ENCODE measurements at regions not wholly inside any gene's neighbourhood (a gene's known extent, or its start where the extent isn't known, plus 50 kb on each side); places are given as distances from the start of the nearest gene placed in this dataset.
"Not testable (repeated sequence)": the region's sequence is repeated elsewhere in the genome, so short reads cannot be mapped to it uniquely, and the experiment has no call there.

DNA sequence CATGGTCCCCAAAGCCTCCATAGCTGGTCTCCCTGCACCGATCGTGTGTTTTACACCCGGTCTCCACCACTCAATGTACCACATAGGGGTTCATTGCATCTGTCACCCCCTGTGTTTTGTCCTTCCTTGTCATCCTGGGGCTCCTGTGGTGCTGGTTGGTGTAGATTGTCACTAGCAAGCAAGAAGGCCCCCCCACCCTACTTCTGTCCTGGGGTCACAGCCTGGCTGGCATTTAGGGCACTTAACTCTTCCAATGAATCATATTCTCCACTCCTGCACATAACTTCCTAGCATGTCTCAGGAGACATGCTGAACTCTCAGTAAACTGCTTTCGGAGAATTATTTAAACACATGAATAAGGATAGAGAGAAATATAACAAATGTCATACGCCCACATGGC, 161.4 kb downstream of the BCL2L11 start:
- H3K4me3 ChIP-seq, H3K4me1 ChIP-seq, DNase-seq, H3K27me3 ChIP-seq, H3K36me3 ChIP-seq, H3K27ac ChIP-seq, H3K9me3 ChIP-seq: not testable (repeated sequence)

DNA sequence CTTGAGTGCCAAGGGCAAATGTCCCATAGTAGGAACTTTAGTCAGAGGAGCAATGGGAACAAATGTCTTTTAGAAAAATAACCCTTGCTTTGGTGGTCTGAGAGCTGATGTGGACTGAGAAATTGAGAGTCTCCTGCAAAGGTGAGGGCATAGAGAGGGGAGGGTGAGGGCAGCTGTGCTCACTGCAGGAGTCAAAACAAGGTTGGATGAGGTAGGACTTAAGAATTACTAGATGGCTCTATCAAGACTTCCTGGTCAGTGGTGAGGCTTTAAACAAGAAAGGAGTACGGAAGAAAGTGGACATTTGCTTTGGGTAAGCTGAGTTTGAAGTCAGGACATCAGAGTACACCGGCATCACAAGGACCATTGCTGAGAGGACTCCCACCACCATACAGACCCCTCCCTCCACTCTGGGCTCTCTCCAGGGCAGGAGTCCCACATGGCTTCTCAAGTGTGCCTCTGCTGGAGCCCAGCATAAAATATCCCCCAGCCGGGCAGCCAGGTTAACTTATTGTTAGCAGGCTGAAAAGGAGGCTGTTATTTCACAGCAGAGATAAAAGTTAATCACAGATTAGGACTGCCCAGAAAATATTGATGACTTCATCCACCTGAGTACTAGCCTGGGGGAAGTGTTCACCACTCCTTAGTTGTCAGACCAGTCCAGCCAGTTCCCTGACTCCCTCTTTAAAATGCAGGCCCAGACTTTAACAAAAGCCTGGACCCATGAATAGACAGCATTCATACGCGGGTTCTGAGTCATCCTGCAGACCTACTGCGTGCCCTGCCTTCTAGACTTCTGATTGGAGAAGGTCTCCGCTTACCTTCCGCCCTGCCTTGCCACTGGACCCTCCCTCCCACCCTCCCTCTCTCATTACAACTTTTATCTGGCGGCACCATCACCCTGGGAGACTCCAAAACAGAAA, 167.2 kb downstream of the BCL2L11 start:
- H3K36me3 ChIP-seq, H3K9me3 ChIP-seq, H3K4me1 ChIP-seq, H3K27ac ChIP-seq, H3K27me3 ChIP-seq, H3K4me3 ChIP-seq: not testable (repeated sequence)
- DNase-seq: peak in 2 of 3 donors; percentile 48 to 53

DNA sequence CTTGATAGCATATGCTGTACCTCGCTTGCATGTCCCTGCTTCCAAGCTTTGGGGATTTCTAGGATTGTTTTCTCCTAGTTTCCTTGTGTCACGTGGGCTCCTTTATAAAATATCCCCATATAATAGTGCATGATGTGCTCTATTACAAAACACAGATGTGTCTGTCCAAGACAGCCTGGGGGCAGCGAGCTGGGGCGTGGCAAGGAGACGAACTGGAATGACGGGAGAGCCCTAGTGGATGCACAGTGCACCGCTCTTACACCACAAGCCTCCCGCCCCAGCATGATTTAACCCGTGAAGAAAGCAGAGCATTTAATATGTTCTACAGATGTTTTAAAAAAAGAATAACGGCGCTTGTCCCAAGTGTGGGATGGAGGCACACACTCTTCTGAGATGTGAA, 169.7 kb downstream of the BCL2L11 start:
- H3K27ac ChIP-seq, H3K9me3 ChIP-seq, H3K27me3 ChIP-seq, H3K4me3 ChIP-seq, DNase-seq, H3K36me3 ChIP-seq, H3K4me1 ChIP-seq: not testable (repeated sequence)

DNA sequence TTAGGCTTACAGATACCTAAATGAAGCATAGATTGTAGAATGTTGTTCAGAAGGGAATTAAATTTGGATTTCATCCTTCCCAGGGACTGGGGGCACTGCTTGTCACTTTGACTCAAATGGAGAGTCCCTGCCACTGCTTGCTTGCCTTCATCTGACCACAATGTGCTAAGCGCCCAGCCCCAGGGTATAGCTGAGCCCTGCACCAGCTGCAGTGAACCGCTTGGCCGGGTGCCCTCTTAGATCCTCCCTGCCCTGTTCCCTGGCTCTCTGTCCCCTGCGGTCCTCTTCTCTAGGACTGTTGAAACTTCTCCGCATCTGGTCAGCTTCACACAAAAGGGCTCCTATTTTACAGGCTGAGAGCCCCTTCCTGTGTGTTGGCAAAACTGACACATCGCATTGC, 170.9 kb downstream of the BCL2L11 start:
- H3K4me3 ChIP-seq, H3K27ac ChIP-seq, H3K9me3 ChIP-seq, DNase-seq, H3K36me3 ChIP-seq, H3K27me3 ChIP-seq, H3K4me1 ChIP-seq: not testable (repeated sequence)

DNA sequence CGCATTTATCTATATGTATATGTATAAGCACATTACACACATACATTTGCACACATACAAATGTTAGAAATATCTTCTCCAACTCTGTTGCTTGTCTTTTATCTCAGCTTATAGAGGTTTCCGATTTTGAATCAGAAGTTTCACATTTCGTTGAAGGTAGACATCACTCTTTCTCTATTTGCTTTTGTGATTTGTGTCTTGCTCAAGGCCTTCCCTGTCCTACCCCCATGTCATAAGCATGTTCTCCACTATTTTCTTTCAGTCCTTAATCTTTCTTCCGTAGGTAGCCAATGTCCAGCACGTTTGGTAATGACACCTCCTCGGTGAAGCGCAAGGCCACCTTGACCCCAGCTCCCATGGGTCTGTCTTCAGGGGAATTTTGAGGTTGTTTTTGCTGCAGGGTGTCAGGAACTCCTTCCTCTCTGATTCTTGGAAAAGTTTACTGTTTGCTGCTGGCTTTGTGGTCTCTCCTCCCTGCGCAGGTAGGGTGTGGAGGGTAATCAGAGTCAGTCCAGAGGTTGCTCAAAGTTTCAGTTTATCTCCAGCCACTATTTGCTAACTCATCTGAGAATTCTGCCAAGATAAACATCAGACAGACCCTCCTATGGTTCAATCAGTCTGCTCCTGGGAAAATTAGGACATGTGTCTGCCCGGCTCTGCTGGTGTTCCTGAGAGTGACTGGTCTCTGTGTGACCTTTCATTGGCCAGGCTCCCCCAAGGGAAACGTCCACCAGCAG, 171.7 kb downstream of the BCL2L11 start:
- DNase-seq: peak in 1 of 3 donors; percentile 51
- peak overlapping the region in 1 of 4 donors; percentile 12 for H3K27ac ChIP-seq
- H3K4me1 ChIP-seq, H3K27me3 ChIP-seq, H3K9me3 ChIP-seq, H3K4me3 ChIP-seq, H3K36me3 ChIP-seq: not testable (repeated sequence)

DNA sequence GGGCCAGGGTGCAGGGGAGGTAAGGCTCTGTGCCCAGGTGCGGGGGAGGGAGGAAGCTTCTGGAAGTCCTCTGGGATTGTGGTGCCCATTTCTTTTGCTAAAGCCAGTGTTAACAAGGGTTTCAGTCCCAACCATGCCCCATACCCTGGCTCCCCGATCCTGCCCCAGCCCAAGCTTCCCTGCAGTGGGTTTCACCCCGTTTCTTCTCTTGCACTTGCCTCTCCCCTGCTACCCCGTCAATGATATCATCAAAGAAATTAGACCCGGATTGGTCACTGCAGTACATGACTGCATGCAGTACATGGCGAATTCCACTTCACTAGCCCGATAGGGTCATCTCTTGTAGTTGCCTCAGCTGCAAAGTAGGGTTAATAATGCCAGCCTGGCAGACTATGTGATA, 174.0 kb downstream of the BCL2L11 start:
- DNase-seq, H3K9me3 ChIP-seq, H3K4me1 ChIP-seq, H3K36me3 ChIP-seq, H3K4me3 ChIP-seq, H3K27ac ChIP-seq, H3K27me3 ChIP-seq: not testable (repeated sequence)

DNA sequence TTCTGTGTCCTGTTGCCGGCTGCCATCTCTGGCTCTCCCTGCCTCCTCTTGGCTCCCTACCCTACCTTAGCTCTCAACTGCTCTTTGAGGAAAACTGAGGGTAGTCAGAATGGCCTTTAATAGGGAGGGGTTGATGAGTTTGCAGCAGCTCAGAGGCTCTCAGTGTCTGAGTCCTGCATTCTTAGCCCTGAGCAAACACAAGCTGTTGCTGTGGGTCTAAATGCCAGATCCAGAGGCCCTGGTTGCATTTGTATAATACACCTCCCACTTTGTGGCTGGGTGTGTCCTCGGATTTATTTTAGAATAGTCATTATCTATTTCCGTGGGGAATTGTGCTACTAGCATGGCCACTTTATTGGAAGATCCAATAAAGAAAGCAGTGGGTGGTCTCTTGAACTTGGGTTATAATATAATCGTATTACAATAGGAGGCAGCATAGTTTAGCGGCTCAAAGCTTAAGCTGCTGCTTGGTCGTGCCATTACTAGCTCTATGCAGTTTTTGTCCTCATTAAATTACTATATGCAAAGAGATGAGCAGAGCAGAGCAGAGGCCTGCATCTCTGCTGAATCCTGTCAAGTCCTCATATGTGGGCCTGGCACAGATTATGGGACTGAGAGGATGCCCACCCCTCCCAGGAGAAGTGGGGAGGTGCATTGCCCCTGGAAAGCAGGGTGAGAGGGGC, 175.5 kb downstream of the BCL2L11 start:
- not testable (repeated sequence) for H3K9me3 ChIP-seq, H3K4me3 ChIP-seq, DNase-seq, H3K27ac ChIP-seq, H3K4me1 ChIP-seq, H3K27me3 ChIP-seq, H3K36me3 ChIP-seq

DNA sequence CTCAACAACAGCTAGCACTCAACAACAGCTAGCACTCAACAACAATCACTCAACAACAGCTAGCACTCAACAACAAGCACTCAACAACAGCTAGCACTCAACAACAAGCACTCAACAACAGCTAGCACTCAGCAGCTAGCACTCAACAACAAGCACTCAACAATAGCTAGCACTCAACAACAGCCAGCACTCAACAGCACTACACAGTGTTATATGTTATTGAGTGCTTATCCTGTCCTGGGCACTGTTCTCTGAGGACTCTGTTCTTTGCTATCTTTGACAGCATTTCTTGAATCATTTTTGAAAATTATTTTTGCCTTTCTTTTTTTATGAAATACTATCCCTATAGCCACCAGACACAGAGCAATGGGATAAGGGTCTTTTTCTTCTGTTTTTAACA, 176.4 kb downstream of the BCL2L11 start:
- H3K4me3 ChIP-seq, H3K9me3 ChIP-seq, DNase-seq, H3K4me1 ChIP-seq, H3K36me3 ChIP-seq, H3K27me3 ChIP-seq, H3K27ac ChIP-seq: not testable (repeated sequence)

DNA sequence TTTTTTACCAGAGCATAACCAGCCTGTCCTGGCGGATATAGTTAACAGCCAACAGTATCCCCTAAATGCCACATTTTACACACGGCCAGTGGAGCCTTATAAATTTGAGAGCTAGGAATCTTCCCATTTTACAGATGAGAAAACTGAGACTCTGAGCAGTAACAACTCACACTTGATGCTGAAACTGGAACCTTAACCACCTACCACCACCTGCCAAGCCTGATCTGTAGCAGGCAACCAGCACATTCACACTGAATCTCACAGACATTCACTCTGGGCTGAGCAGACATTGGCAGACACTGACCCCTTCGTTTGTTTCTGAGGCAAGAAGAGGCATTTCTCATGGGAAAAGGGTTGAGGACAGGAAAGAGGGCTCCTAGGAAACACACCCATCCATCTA, 178.2 kb downstream of the BCL2L11 start:
- not testable (repeated sequence) for H3K4me3 ChIP-seq, H3K27me3 ChIP-seq, H3K9me3 ChIP-seq, DNase-seq, H3K36me3 ChIP-seq, H3K4me1 ChIP-seq, H3K27ac ChIP-seq

DNA sequence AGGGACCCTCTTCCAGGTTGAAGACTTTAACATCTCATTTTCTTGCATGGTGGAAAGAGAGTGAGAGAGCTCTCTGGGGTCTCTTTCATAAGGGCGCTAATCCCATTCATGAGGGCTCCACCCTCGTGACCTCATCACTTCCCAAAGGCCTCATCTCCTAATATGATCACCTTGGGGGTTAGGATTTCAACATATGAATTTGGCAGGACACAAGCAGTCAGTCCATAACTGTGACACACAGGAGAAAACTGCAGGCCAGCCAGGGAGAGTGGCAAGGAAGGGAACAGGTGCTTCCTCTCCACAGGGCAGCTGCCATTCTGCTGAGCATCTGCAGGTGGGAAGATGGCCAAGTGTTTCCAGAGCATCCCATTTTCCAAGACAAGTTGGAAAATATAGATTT, 178.9 kb downstream of the BCL2L11 start:
- not testable (repeated sequence) for H3K27me3 ChIP-seq, DNase-seq, H3K9me3 ChIP-seq, H3K4me1 ChIP-seq, H3K27ac ChIP-seq, H3K36me3 ChIP-seq, H3K4me3 ChIP-seq

DNA sequence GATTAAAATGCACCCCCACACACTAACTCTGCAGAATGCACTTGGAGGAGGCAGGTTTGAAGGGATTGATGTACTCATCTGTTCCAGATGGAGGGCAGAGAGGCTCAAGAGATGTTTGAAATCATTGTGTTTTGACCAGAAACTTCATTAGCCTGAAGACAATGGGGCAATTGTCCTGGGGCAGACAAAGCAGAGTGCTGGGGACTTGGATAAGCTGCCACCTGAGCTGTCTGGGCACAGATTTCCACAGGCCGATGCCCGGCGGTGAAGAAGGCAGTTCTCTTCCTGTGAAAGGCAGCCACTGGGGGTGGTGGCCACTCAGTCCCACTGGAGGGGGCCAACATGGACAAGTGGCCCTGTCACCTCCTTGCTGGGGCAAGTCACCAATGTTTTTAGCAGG, 181.0 kb downstream of the BCL2L11 start:
- H3K27ac ChIP-seq, H3K36me3 ChIP-seq, DNase-seq, H3K4me1 ChIP-seq, H3K27me3 ChIP-seq, H3K9me3 ChIP-seq, H3K4me3 ChIP-seq: not testable (repeated sequence)

DNA sequence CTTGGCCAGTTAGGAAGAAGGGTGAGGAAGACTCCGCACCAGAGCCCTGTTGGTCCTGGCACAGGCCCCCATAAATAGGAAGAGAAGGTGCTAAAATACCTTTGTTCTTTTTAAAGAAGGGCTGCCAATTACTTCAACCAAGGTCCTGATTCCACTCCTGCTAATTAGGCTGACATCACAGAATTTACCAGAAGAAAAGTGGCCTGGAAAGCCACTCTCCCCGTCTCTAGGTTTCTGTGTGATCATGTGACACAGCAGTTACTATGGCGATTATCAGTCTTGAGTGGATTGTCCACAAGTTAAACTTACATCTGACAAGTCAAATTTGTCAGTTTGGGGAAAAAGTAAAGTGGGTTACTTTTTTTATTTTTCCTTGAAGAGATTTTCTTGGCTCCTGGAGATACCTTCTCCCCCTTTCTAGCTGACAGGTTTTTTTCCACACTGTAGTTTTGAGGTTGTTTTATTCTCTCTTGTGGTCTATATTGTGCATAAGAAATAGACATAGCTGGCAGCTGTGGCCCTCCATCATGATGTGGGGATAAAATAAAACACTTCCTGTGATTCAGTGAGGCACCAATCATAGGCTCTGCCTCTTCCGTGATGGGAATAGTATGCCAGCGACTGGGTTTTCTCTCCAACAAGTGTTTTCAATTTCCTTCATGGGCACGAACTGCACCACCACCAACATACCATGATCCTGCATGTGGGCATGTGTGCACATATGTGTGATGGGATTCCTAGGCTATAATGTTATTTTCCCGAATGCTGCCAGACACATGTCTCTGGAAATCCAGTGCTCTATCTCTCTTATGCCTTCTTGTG, 181.9 kb downstream of the BCL2L11 start:
- not testable (repeated sequence) for H3K27ac ChIP-seq, DNase-seq, H3K27me3 ChIP-seq, H3K36me3 ChIP-seq, H3K9me3 ChIP-seq, H3K4me1 ChIP-seq, H3K4me3 ChIP-seq

DNA sequence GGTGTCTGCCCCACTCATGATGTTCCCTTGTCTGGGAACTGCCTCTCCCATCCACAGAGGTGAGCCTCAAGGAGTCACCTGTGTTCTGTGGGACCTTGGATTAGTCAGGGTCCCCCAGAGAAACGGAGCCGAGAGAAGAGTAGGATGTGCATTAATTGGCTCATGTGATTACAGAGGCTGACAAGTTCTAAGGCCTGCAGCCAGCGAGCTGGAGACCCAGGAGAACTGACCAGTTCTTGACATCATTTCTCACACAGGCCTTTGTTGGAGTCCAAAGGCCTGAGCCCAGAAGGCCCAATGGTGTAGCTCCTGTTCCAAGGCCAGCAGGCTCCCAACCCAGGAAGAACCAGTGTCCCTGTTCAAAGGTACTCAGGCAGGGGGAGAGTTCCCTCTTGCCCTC, 186.6 kb downstream of the BCL2L11 start:
- not testable (repeated sequence) for H3K36me3 ChIP-seq

DNA sequence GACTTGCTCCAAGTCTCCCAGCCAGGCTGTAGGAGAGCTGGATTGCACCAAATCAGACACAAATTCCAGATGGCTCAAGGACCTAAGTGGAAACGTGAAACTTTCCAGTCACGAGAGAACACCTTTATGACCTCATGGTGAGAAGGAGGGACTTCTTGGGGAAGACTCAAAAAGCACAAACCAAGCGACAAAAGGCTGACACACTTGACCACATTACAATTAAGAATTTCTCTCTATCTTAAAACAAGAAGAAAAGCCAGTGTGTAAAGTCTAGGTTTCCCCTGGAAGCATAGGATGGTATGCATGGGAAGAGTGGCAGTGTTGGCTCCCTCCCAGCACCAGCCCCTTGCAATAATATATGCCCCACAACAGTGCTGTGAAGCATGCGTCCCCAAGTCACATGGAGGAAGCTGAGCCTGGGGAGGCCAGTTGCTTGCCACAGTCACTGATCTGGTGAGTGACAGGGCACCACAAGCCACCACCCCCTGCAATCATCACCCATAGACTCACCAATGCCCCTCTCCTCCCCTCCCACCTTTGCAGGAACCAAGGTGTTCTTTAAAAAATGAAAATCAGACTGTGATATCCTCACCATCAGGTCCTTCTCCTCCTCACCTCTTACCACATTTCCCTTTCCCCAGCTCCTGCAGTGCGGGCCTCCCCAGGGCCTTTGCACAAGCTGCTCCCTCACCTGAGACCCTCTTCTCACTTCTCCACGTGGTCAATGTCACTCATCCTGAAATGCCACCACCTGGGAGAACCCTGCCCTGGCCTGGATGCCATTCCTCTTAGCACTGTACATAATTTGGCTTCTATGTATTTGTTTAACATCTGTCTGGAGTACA, 188.7 kb downstream of the BCL2L11 start:
- not testable (repeated sequence) for H3K4me3 ChIP-seq, H3K9me3 ChIP-seq, DNase-seq, H3K4me1 ChIP-seq, H3K27ac ChIP-seq, H3K36me3 ChIP-seq, H3K27me3 ChIP-seq

More for the DNA sequence above, 186.6 kb downstream of the BCL2L11 start:
- H3K4me3 ChIP-seq, H3K4me1 ChIP-seq, H3K27ac ChIP-seq, H3K9me3 ChIP-seq, H3K27me3 ChIP-seq, DNase-seq: not testable (repeated sequence)

All from Peyer's patch (tissue), 4 donors.